A172 (cell line): ENCODE measurements at regions not wholly inside any gene's neighbourhood (a gene's known extent, or its start where the extent isn't known, plus 50 kb on each side); places are given as distances from the start of the nearest gene placed in this dataset.
A peak's percentile ranks its signal among the peaks of the same experiment; 100 is the strongest.
"Not testable (repeated sequence)": the region's sequence is repeated elsewhere in the genome, so short reads cannot be mapped to it uniquely, and the experiment has no call there.

Experiments used
- DNase-seq: peaks from one replicate; pipeline ENCODE4 v3.0.0-alpha.2; 2015; ENCODE audit warnings: low spot score

DNA sequence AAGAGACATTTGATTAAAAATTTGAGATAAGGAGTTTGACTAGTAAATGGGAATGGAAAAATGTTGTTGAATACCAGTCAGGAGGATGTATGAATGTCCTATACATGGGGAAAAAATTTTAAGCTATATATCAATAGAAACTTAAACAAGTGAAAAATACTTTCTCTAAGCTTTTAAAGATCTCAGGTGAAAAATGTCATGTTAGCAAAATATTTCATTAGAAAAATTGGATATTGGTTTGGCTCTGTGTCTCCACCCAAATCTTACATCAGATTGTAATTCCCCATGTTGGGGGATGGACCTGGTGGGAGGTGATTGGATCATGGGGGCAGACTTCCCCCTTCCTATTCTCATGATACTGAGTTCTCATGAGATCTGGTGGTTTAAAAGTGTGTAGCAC is 279.6 kb upstream of the CADM2 start:
- no peak for DNase-seq

- no peak for DNase-seq
These were observed 278.1 kb upstream of the CADM2 start for GRCh38 chr3:84680700-84681099.

- DNase-seq, result no peak
These were observed 275.3 kb upstream of the CADM2 start for GRCh38 chr3:84683493-84683892.

DNA sequence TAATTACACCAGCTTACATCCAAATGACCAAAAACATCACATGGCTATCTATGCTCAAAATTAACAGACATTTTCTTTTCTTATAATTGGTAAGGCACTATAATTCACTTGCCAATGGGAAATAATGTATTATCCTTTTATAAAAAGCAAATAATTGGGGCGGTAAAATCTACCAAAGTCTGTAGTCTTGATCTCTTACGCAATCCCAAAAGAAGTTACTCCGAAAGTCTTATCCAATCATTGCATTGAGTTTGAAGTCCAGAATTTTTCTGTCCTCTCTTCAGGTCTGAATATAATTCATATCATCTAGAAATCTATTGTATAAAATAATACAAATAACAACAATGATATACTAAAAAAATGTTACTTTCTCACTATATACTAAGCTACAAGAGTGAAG is 273.3 kb upstream of the CADM2 start:
- no peak for DNase-seq

- peak; percentile 38 for DNase-seq
These were observed 266.5 kb upstream of the CADM2 start for GRCh38 chr3:84692261-84692660.

- DNase-seq, result not testable (repeated sequence)
These were observed 248.5 kb upstream of the CADM2 start for GRCh38 chr3:84710288-84710687.

DNA sequence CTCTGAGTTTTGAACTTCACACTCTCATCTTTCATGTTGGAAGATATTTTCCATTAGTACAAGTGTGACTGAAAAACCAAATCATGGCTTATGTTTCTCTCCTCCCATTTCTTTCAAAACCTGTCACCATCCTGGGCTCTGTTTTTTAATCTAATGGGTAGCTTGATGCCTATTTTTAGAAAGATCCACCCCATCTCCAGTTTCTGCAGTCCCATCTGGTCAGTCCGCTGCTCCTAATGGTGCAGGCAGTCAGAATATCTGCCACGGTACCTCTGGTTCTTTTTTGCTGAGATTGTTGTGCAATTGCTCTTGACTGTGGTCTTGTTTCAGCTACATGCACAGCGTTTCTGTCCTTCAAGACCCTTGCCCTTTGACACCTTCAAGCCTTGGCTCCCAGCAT is 240.9 kb upstream of the CADM2 start:
- no peak for DNase-seq

GRCh38 chr3:84724877-84725276 is 233.9 kb upstream of the CADM2 start:
- peak; percentile 87 for DNase-seq

DNA sequence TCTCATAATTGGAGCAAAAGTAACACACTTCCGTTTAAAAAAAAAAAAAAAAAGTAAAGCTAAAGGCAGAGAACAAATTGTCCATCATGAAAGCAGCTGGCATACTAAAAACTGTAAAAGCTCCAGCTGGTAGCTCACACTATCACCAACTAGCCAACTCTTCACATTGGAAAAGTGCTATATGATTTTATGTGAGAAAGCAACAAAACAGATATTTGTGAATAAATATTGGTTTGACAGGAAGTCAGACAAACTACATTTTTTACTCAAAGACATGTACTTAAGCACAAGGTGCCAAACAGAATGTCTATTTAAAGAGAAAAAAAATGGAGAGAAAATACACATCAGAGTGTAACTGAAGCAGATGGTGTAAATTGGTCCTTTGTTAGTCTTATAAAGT is 231.2 kb upstream of the CADM2 start:
- DNase-seq, result no peak

- not testable (repeated sequence) for DNase-seq
These were observed 224.1 kb upstream of the CADM2 start for GRCh38 chr3:84734731-84735130.

GRCh38 chr3:84738086-84738485 is 220.7 kb upstream of the CADM2 start:
- no peak for DNase-seq

- DNase-seq, result no peak
These were observed 215.8 kb upstream of the CADM2 start for GRCh38 chr3:84742915-84743425.

DNA sequence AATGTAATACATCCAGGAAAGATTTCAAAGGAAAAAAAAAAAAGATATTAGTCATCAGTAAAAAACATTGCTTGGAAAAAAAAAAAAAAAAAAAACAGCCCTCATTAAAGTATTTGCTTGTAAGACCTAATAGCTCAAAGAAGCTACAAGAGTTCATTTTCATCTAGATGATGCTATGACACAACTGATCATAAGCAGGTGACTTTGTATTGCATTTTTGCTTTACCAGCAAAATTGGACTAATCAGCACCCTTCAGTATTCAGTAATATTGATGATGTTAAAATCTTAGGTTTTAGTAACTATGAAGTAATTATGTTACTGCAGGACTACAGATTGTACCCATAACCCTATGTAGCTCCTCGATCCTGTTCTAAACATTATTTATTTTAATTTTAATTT is 214.7 kb upstream of the CADM2 start:
- DNase-seq, result no peak

DNA sequence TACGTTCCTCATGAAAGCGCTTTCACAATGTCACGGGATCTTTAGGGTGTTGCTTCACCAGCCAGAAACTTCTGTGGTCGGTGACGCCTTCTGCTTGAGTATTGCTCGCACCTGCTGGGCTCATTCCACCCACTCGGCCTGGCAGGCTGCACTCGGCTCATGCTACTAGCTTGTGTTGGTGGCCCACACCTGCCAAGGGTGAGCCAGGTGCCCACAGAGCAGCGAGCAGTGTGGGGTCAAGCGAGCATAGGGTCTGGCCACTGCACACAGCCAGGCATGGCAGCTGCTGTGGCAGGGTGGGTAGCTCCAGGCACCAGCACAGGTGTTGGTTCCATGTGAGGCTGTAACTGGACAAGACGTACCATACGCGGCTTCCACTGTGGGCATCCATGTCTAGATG is 202.9 kb upstream of the CADM2 start:
- DNase-seq, result no peak

DNA sequence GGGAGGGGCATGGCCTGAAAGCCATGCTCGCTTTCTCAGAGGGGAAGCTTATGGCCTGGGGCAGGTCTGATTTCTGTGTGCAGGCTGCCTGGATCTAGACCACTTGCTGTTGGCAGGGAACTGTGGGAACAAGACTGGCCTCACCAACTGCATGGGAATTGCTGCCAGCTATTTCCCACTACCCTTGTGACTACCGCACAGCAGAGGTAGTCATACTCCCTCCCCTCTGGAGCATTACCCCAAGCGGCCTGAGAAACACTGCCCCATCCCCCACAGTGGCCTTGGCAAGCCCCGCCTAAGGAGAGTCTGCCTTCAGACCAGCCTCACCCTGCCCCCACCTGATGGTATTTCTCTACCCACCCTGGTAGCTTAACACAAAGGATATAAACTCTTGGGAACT is 199.4 kb upstream of the CADM2 start:
- DNase-seq, result no peak

DNA sequence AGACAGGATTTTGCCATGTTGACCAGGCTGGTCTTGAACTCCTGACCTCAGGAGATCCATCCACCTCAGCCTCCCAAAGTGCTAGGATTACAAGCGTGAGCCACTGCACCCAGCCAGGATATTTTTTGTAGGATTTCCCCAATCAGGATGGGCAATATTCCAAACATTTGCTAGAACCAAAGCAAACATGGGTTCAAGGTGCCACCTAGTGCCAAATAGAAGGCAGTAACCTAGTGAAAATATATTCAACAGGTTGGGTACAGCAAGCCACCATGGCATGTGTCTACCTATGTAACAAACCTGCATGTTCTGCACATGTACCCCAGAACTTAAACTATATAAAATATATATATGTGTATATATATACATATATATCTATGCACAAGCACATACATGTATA is 185.9 kb upstream of the CADM2 start:
- DNase-seq, result peak; percentile 1

DNA sequence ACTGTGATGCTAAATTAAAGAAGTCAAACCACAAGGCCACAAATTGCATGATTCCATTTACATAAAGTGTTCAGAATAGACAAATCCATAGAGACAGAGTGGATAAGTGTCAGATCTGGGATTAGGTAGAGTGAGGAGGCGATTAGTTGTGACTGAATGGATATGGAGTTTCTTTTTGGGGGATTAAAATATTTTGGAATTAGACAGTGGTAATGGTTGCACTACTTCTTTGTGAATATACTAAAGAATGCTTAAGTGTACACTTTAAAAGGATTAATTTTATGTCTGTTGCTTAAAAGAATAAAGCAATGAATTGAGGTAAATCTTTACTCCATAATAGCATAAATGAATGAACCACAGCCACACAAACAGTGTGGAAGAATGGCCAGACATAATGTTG is 175.5 kb upstream of the CADM2 start:
- DNase-seq, result no peak

- DNase-seq, result no peak
These were observed 168.8 kb upstream of the CADM2 start for GRCh38 chr3:84789961-84790360.

DNA sequence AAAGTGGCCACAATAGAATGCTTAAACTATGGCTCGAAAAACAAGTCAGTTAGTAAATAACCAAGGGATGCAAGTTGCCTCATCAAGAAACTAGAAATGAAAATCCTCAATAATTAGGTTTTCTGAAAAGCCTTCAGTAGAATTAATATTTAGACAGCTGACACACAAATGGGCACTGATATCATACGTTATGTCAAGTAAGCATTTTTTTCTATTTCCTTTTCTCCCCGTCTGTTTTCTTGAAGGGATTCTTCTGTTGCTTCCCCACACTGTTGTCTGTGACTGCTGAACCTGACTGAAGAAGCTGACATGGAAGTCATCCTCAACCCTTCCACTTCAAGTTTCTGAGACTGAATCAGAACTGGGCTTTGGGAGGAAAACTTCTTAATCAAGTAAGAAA is 151.8 kb upstream of the CADM2 start:
- no peak for DNase-seq

DNA sequence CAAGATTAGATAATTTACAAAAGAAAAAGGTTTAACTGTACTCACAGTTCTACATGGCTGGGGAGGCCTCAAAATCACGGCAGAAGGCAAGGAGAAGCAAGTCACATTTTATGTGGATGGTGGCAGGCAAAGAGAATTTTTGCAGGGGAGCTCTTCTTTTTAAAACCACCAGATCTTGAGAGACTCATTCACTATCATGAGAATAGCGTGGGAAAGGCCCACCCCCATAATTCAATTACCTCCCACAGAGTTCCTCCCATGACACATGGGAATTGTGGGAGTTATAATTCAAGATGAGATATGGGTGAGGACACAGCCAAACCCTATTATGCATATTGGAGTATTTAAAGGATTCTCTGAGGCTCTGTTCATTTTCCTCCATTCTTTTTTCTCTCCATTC is 138.7 kb upstream of the CADM2 start:
- no peak for DNase-seq

- no peak for DNase-seq
These were observed 137.9 kb upstream of the CADM2 start for GRCh38 chr3:84820906-84821305.

DNA sequence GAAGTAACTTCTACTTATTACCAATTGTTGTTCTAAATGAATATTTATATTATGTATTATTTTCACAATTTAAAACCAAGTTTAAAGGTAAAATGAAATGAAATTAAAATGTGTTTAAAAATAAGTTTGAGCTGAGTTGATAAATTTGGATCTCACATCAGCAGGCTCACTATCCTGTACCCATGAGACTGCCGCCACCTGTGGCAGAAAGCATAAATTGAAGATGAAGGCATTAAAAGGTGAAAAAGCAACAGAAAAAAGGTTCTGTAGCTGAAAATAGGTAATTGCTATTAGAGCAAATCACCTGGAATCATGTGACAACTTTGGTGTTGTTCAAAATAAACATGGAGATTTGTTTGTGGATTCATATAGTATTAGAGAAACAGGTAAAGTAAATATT is 133.0 kb upstream of the CADM2 start:
- no peak for DNase-seq

GRCh38 chr3:84830476-84830875 is 128.3 kb upstream of the CADM2 start:
- no peak for DNase-seq

- no peak for DNase-seq
These were observed 123.4 kb upstream of the CADM2 start for GRCh38 chr3:84835366-84835765.

DNA sequence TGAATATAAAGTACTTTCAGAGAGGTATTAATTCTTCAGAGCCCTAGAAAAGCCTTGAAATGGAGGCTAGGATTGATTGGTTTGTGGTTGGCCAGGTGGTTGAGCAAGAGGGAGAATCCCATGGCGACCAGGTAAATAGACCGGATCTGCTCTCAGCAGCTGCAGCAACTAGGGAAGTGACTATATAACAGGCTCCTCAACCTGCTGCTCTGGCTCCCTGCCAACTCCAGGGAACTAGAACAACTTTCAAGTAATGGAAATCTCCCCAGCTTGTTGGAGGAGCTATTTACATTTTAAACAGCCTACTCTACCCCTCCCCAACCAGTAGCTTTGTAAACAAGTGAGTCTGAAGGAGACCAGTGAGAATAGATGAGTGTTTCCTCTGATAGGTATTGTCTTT is 121.8 kb upstream of the CADM2 start:
- no peak for DNase-seq
